Activated gamma-delta T cell treated with anti-CD3 and anti-CD28 coated beads, Interleukin-2, amount 50 U/mL, for 16 hours (primary cell): ENCODE measurements at regions not wholly inside any gene's neighbourhood (a gene's known extent, or its start where the extent isn't known, plus 50 kb on each side); places are given as distances from the start of the nearest gene placed in this dataset.

Source experiments
- DNase-seq: peaks from one replicate; pipeline ENCODE4 v3.0.0-alpha.2; 2020; ENCODE audit warnings: low read depth

GRCh38 chr22:48577014-48577690 lies 1250.5 kb downstream of the BRD1 start:
- DNase-seq = no peak

- no peak for DNase-seq
Measured at GRCh38 chr22:48576333-48577013, 1251.2 kb downstream of the BRD1 start.

DNA sequence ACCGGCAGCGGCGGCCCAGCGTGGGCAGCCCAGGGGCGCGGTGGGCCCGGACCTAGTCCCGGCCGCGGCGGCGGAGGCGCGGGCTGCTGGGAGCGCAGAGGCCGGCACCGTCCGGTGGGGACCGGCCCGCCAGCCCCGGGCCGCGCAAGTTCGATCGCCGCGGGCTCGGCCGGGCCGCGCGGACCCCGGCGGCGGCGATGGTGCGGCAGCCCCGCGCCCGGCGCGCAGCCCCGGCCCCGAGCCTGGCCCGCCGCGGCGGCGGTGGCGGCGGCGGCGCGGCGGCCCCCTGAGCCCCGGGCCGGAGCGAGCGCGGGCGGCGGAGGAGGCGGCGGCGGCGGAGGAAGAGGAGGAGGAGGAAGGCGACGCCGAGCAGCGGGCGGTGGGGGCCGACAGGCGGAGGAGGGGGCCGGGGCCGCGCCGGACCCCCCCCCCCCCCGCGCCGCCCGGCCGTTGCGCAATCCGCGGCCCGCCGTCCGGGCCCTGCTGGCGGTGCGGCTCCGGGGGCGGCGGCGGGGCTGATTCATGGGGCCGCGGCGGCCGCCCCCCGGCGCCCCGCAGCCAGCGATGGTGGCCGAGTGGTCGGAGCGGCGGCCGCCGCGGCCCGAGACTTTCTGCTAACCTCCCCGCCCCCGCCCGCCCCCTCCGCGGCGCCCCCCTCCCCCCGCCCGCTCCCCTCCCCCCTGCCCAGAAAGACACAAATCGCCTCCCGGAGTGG lies 1251.9 kb downstream of the BRD1 start:
- DNase-seq = no peak

DNA sequence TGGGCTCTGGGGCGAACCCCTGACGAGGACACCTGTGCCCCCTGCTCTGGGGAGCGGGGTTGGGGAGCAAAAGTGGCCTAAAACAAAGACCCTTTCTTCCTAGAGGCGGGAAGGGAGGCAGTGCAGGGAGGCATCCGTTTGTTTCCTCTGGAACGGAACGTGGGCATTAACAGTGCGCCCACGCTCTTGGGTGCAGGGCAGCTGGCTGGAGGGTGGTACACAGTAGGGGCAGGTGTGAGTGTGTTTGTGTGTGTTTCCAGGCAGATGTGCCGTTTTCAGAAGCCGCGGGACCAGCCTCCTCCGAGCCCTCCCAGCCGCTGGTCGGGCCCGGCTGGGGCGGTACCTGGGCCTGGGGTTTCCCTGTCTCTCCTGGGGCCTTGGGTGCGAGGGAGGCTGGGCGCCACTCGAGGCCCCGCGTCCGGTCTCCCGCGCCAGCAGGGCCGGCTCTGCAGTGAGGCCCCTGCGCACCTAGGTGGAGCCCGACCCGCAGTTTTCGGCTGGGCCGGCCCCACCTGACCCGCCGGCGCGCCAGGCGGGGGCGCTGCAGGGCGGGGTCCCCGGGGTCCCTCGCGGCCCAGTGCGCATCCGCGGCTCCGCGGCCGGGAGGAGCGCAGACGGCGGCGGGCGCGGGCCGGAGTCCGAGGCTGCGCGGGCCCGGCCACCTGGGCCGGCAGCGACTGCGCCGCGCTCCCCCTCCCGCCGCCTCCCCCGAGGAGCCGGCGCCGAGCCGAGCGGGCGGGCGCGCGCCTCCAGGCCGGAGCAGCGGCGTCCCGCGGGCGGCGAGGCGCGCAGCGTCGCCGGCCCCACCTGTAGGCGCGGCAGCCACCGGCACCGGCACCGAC lies 1252.7 kb downstream of the BRD1 start:
- DNase-seq = no peak

- DNase-seq = no peak
Measured at GRCh38 chr22:48573766-48574165, 1253.9 kb downstream of the BRD1 start.

DNA sequence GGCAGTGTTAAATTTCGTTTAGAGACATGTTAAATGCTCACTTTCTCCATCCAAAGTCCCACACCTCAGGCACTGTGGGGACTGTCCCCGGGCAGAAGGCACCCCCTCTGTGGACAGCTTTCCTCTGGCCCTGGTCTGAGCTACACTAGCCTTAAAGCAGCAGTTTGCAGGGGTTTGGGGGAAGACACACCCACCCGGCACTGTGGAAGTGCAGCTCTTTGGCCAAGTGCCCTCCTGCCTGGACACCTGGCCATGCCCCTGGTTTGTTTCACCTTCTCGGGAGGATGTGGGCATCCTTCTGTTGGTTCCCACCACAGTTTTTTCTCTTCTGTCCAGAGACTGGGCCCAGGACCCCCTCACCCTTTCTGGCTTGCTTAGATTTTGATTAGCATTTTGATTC lies 1254.7 kb downstream of the BRD1 start:
- DNase-seq = no peak

GRCh38 chr22:48570912-48571311 lies 1256.8 kb downstream of the BRD1 start:
- DNase-seq = no peak

DNA sequence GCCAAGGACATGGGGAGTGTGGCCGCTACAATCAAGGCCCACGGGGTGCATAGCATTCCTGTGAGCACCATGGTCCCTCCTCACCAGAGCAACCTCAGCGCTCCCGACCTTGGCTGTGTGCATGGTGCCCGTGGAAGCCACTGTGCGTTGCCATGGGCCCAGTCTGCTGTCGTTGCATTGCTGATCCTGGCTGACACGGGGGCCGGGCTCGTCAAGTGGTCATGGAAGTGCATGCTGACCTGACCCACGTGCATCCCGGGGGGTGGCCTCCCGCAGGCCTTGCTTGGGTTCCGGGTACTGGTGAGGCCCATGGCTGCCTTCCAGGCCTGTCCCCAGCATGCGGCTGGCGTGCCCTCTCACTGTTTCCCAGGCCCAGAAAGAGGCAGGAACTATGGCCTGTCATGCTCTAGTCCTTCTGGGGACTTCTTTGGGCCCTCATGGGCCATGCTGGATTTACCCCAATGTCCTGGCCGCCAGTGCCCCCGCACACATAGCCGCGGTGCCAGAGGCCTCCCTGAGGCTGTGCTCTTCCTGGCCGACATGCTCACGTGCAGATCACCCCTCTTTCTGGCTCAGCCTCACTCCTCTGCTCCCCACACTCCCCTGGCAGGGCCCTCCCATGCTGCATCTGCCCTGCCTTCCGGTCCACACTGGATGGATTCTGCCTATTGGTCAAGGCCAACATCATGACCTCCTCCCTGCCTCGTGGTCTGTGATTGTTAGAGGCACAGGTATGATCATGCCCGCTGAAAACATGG lies 1258.0 kb downstream of the BRD1 start:
- DNase-seq = no peak

DNA sequence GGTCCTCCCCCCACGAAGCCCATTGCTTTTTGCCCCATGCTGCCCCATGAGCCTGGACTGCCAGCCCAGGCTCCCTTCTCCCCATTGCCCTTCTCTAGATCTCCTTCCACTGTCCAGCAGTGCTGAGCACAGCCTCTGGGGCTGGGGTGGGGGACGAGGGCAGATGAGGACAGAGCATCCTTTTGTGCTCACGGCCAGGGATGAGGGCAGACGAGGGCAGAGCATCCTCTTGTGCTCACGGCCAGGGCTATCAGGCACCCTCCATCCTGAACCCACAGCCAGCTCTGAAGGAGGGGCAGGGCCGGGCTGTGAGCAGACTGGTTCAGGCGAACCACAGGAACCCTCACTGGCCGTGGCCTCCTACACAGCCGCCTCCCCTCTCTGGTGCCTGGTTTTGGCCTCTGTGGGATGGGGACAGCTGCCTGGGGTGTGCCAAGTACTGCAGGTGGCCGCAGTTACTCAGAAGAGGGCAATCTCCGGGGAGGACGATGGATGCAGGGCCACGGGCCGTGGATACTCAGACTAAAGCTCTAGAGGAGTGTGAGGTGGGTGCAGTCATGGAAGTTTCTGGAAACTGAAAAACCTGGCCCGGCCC lies 1258.8 kb downstream of the BRD1 start:
- DNase-seq = no peak

- DNase-seq = no peak
Measured at GRCh38 chr22:48567213-48567975, 1260.3 kb downstream of the BRD1 start.

GRCh38 chr22:48566741-48567140 lies 1260.9 kb downstream of the BRD1 start:
- no peak for DNase-seq

DNA sequence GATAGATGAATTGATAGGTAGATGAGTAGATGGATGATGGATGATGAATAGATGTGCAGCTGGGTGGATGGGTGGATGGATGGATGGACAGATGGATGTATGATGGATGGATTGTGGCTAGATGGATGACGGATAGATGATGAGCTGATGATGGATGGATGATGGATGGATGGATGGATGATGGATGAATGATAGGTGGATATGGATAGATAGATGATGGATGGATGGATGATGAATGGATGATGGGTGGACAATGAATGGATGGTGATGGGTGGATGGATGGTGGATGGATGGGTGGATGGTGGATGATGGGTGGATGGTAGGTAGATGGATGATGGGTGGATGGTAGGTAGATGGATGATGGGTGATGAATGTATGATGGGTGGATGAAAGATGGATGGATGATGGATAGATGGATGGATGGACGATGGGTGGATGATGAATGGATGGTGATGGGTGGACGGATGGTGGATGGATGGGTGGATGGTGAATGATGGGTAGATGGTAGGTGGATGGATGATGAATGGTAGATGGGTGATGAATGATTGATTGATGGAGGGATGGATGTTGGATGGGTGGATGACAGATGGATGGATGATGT lies 1261.7 kb downstream of the BRD1 start:
- no peak for DNase-seq

DNA sequence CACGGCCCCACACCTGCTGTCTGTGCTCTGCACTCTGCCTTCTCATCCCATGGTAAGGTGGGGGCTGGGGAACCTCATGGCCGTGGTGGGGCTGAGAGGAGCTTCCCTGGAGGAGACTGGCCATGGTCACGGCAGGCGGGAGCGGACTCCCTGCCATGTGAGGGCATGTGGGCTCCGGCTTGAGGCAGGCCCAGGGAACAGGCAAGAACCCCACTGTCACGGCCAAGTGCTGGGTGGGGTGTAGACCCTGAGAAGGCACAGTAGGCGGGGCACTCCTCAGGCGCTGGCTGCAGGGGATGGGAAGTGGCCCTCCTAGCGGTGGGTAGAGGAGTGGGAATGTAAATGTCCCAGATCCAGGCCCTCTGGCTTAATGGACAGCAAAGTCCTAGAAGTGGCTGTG lies 1262.7 kb downstream of the BRD1 start:
- DNase-seq = no peak

DNA sequence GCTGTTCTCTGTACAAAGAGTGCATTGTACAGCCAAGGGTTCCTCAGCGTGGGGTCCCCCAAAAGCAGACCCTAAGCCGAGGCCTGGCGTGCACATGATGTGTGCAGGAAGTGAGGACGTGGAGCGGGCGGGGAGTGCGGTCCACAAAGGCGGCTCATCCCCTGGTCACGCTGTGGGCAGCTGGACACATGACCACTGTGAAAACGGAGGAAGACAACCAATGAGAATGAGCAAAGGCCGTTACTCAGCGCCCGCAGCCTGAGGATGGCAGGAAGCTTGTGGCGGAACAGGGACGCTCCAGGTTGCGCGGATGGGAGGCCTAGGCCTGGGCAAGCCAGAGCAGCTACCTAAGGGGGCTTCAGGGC lies 1263.7 kb downstream of the BRD1 start:
- no peak for DNase-seq

GRCh38 chr22:48563118-48563965 lies 1264.3 kb downstream of the BRD1 start:
- no peak for DNase-seq

- DNase-seq = no peak
Measured at GRCh38 chr22:48561676-48562075, 1266.0 kb downstream of the BRD1 start.

DNA sequence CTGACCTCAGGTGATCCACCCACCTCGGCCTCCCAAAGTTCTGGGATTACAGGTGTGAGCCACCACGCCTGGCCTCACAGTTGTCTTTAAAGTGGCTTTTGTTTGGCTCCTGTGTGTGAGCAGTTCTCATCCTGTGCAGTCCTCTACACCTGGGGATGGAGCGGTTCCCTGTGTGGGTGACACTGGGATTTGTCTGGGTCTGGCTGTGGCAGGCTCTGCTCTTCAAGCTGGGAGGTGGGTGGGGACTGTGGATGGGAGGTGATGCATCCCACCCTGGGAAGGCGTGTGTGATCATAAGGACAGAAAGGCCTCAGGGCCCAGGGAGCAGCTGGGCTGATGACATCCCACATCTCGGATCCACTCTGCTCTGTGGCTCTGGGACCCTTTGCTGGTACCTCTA lies 1266.8 kb downstream of the BRD1 start:
- DNase-seq = no peak

DNA sequence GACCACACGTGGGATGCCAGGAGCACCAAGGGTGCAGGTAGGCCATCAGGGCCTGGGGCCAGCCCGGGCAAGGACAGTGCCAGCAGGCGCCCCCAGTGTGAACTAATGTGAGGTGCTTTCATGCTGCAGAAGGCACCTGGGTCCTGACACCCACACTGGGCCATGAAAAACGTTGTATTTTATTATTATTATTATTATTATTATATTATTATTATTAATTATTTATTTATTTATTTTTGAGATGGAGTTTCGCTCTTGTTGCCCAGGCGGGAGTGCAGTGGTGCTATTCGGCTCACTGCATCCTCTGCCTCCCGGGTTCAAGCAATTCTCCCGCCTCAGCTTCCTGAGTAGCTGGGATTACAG lies 1267.3 kb downstream of the BRD1 start:
- no peak for DNase-seq

DNA sequence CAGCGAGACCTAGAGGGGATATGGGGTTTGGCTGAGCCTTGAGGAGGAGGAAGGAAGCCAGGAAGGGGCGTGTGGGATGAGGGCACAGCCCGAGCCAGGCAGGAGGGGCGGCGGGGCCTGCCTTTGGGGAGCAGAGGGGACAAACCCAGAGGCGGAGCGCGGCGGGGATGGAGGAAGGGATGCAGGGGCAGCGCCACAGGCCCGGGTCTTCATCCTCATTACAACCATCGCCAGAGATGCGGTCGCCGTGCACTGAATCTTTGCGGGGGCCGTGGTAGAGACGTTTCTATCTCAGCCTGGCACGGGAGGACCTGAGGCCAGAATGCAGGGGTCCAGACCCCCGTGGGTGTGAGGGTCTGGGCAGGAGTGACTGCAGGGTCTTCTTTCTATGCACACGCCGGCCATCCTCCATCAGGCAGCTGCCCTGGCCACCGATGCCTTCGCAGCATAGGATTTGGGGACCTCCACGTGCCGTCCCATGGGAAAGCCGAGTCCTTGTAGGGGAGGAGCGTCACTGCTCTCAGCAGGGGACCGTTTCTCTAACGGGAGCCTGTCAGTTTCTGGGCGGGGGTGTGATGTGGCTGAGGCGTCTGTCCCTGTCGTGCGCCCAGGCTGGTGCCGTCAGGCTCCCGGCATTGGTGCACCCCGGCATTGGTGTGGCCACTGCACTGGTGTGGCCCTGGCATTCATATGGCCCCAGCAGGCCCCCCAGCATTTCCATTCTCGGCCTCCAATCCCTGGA lies 1267.9 kb downstream of the BRD1 start:
- DNase-seq = no peak
